B cell (primary cell): ENCODE measurements at regions not wholly inside any gene's neighbourhood (a gene's known extent, or its start where the extent isn't known, plus 50 kb on each side); places are given as distances from the start of the nearest gene placed in this dataset.

Source experiments
- ATAC-seq: fragments of 200-7000 bp; cut with Tn5 transposase; one replicate; pipeline ENCODE4 v1.10.0; 2021; ENCODE audit warnings: low read depth, mild to moderate bottlenecking, moderate number of reproducible peaks, moderate library complexity
- CTCF ChIA-PET: fragments of 350-600 bp; sonication (Branson Sonifier 250); formaldehyde crosslinking; loops from one replicate; lab custom pipeline; 2021; ENCODE audit warnings: antibody characterized with exemption, inconsistent platforms; lab: Charles Lee
- POLR2A ChIA-PET: fragments of 350-600 bp; sonication (Branson Sonifier 250); formaldehyde crosslinking; loops from one replicate; lab custom pipeline; 2021; ENCODE audit warnings: antibody characterized with exemption; lab: Charles Lee
- DNase-seq: peaks from one replicate; pipeline ENCODE4 v3.0.0; 2013
- H2AFZ ChIP-seq: 2 replicates; pipeline ENCODE4 v1.6.1; 2012; ENCODE audit warnings: mild to moderate bottlenecking, low read depth, low read length; ENCODE audit not compliant: insufficient read depth, poor library complexity, severe bottlenecking
- H3K27ac ChIP-seq, 2 donors: 1 replicate in 1 of 2; 2 replicates in 1 of 2; pipeline ENCODE4 v1.5.1; 2012 to 2013; ENCODE audit warnings: low read length in 2 of 2, mild to moderate bottlenecking in 2 of 2, moderate library complexity in 1 of 2
- H3K27me3 ChIP-seq, 4 experiments: fragments of 200-600 bp in 1 of 4; sonication (generic) in 1 of 4; replicated peaks in 1 of 4; 1 replicate in 2 of 4; 2 replicates in 2 of 4; pipeline versions ENCODE4 v1.6.1 to v1.7.0; 2013 to 2016; ENCODE audit warnings: low read length in 3 of 4, mild to moderate bottlenecking in 2 of 4, mixed read lengths in 1 of 4, moderate library complexity in 1 of 4; ENCODE audit not compliant: insufficient read depth in 4 of 4, control insufficient read depth in 3 of 4; ENCODE audit errors: control extremely low read depth in 1 of 4
- H3K36me3 ChIP-seq, 2 experiments: replicated peaks in 1 of 2; 1 replicate in 1 of 2; 2 replicates in 1 of 2; pipeline versions ENCODE4 v1.6.1 to v1.7.1; 2013; ENCODE audit warnings: low read length in 1 of 2; ENCODE audit not compliant: insufficient read depth in 2 of 2, control insufficient read depth in 1 of 2; ENCODE audit errors: control extremely low read depth in 1 of 2, extremely low read depth in 1 of 2
- H3K4me1 ChIP-seq, 2 donors: fragments of 200-600 bp in 1 of 2; sonication (generic) in 1 of 2; 1 replicate in 1 of 2; 2 replicates in 1 of 2; pipeline versions ENCODE4 v1.5.1 to v1.6.1; 2013 to 2017; ENCODE audit warnings: low read length in 2 of 2; ENCODE audit not compliant: control insufficient read depth in 2 of 2, insufficient read depth in 2 of 2
- H3K4me2 ChIP-seq: replicated peaks from 2 replicates; pipeline ENCODE3; 2012; ENCODE audit warnings: mild to moderate bottlenecking, low read depth, low read length; ENCODE audit not compliant: poor library complexity, severe bottlenecking
- H3K4me3 ChIP-seq, 5 experiments: fragments of 200-600 bp in 1 of 5; sonication (generic) in 1 of 5; 1 replicate in 3 of 5; 2 replicates in 2 of 5; pipeline versions ENCODE4 v1.5.1 to v1.7.0; 2011 to 2016; ENCODE audit warnings: low read length in 4 of 5, mild to moderate bottlenecking in 4 of 5, low read depth in 2 of 5, control low read depth in 1 of 5, moderate library complexity in 1 of 5; ENCODE audit not compliant: insufficient read depth in 1 of 5; ENCODE audit errors: control extremely low read depth in 1 of 5, extremely low read depth in 1 of 5
- H3K79me2 ChIP-seq: fragments of 200-600 bp; sonication (generic); one replicate; pipeline ENCODE4 v1.6.0; 2016; ENCODE audit warnings: low read length; ENCODE audit not compliant: control insufficient read depth, insufficient read depth
- H3K9ac ChIP-seq: fragments of 200-600 bp; sonication (generic); 2 replicates; pipeline ENCODE4 v1.6.1; 2017; ENCODE audit warnings: mild to moderate bottlenecking, low read length, moderate library complexity
- H3K9me3 ChIP-seq, 3 donors: one replicate each; pipeline versions ENCODE4 v1.6.1 to v1.7.1; 2013; ENCODE audit warnings: low read length in 2 of 3; ENCODE audit not compliant: control insufficient read depth in 2 of 3, insufficient read depth in 1 of 3; ENCODE audit errors: control extremely low read depth in 1 of 3
- H4K20me1 ChIP-seq: 2 replicates; pipeline ENCODE4 v1.6.0; 2012; ENCODE audit warnings: mild to moderate bottlenecking, low read length; ENCODE audit not compliant: insufficient read depth, control insufficient read depth, poor library complexity, severe bottlenecking
- H3K27ac Mint-ChIP-seq: one replicate; pipeline ENCODE4 v1.8.0; 2021; ENCODE audit warnings: mixed read lengths
- H3K27me3 Mint-ChIP-seq: one replicate; pipeline ENCODE4 v1.8.0; 2021; ENCODE audit warnings: mixed read lengths
- H3K4me1 Mint-ChIP-seq: one replicate; pipeline ENCODE4 v1.8.0; 2021; ENCODE audit warnings: mixed read lengths
- H3K4me3 Mint-ChIP-seq: one replicate; pipeline ENCODE4 v1.8.0; 2021; ENCODE audit warnings: mixed read lengths
- H3K9me3 Mint-ChIP-seq: one replicate; pipeline ENCODE4 v1.8.0; 2022; ENCODE audit warnings: mixed read lengths; ENCODE audit not compliant: insufficient read depth
- EZH2 ChIP-seq: IDR thresholded peaks from 2 replicates; pipeline ENCODE4 v1.6.1; 2012; ENCODE audit warnings: borderline replicate concordance, low read depth, mild to moderate bottlenecking, moderate library complexity, low read length; ENCODE audit not compliant: insufficient read depth, poor library complexity, severe bottlenecking
- WGBS: methylation state at CpG from one replicate; pipeline ENCODE4 v1.1.5; 2013; ENCODE audit warnings: missing lambda C conversion rate; ENCODE audit not compliant: insufficient coverage; 5-methylcytosine and 5-hydroxymethylcytosine counted together
- intact Hi-C: fragments of 100-400 bp; cut with micrococcal nuclease; formaldehyde crosslinking; loops from one replicate; pipeline ENCODE4 v1.10.0; 2022
- TF ChIP-seq, protein P1 (sequence below): fragments of 200-600 bp; IDR thresholded peaks from one replicate; pipeline ENCODE4 v1.8.0; 2022; ENCODE audit warnings: antibody characterized with exemption, mild to moderate bottlenecking

DNA sequence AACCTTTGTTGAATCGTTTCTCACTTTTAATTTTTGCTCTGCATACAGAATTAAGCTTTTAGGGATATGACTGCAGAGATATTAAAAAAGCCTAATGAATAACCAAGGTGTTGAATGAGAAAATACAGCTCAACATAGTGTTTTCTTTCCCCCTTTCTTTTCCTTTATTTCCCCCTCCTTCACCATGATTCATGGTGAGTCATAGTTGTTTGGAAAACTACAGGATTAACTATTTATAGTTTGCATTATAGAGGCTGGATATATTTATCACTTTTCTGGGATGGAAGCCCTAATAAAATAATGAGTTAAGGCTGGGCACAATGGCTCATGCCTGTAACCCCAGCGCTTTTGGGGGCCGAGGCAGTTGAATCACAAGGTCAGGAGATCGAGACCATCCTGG is 115.0 kb downstream of the DNAJB9 start:
- H3K27me3 Mint-ChIP-seq = peaks cover 10% of the 10 kb centered on the region
- no peak overlapping the region for H3K4me3 Mint-ChIP-seq
- intact Hi-C loops = no loop called here
- H2AFZ ChIP-seq = no peak overlapping the region
- no peak for TF ChIP-seq EZH2
- TF ChIP-seq, protein P1, sequence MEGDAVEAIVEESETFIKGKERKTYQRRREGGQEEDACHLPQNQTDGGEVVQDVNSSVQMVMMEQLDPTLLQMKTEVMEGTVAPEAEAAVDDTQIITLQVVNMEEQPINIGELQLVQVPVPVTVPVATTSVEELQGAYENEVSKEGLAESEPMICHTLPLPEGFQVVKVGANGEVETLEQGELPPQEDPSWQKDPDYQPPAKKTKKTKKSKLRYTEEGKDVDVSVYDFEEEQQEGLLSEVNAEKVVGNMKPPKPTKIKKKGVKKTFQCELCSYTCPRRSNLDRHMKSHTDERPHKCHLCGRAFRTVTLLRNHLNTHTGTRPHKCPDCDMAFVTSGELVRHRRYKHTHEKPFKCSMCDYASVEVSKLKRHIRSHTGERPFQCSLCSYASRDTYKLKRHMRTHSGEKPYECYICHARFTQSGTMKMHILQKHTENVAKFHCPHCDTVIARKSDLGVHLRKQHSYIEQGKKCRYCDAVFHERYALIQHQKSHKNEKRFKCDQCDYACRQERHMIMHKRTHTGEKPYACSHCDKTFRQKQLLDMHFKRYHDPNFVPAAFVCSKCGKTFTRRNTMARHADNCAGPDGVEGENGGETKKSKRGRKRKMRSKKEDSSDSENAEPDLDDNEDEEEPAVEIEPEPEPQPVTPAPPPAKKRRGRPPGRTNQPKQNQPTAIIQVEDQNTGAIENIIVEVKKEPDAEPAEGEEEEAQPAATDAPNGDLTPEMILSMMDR = no peak
- ChIA-PET POLR2A (no interaction called here), CTCF (no interaction called here)
- peaks cover 5% of the 10 kb centered on the region for H3K9me3 Mint-ChIP-seq
- 90% methylated on average over 3 of the region's 4 CpGs for WGBS
- H3K27me3 ChIP-seq = no peaks in the 10 kb centered on the region
- no peaks in the 10 kb centered on the region for H3K9me3 ChIP-seq
- H3K27ac ChIP-seq = no peak overlapping the region
- no peak overlapping the region for H3K4me3 ChIP-seq
- no peak overlapping the region for H3K27ac Mint-ChIP-seq
- no peaks in the 10 kb centered on the region for H4K20me1 ChIP-seq
- H3K4me2 ChIP-seq = no peak overlapping the region
- no peaks in the 10 kb centered on the region for H3K4me1 Mint-ChIP-seq
- no peak overlapping the region for H3K9ac ChIP-seq
- H3K79me2 ChIP-seq = no peaks in the 10 kb centered on the region
- no peaks in the 10 kb centered on the region for H3K36me3 ChIP-seq
- H3K4me1 ChIP-seq = no peaks in the 10 kb centered on the region
- ATAC-seq = no peak
- DNase-seq = no peak

DNA sequence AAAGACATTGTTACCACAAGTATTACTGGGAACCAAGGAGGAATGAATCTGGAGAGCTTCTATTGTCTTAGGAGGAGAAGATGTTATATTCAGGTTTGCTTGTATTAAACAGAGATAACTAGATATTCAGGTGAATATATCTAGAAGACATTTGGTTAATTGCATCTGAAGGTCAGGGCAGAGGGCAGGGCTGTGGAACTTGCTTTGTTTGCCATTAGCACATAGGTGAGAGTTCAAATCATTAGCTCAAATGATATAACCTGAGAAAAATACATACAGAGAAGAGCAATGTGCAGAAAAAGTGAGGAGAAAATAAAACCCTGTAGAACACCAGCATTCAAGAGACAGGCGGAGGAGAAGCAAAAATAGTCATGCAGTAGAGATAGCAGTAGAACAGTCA is 116.8 kb downstream of the DNAJB9 start:
- Histone ChIP-seq H3K4me1 (no peaks in the 10 kb centered on the region), H2AFZ (no peak overlapping the region), H3K4me3 (no peak overlapping the region), H3K27ac (no peak overlapping the region), H3K79me2 (no peaks in the 10 kb centered on the region), H3K9ac (no peak overlapping the region), H3K9me3 (no peaks in the 10 kb centered on the region), H3K36me3 (no peaks in the 10 kb centered on the region), H3K4me2 (no peak overlapping the region), H3K27me3 (no peaks in the 10 kb centered on the region), H4K20me1 (no peaks in the 10 kb centered on the region)
- ATAC-seq (no peak), DNase-seq (no peak)
- Mint-ChIP-seq H3K4me1 (no peaks in the 10 kb centered on the region), H3K4me3 (no peak overlapping the region), H3K27me3 (peaks cover 6% of the 10 kb centered on the region), H3K9me3 (peaks cover 5% of the 10 kb centered on the region), H3K27ac (no peak overlapping the region)
- CTCF ChIA-PET = no interaction called here
- WGBS = no CpG with 5 or more reads among the region's 1 CpG
- intact Hi-C loops = no loop called here
- POLR2A ChIA-PET = no interaction called here
- TF ChIP-seq, protein P1 = no peak
- no peak for TF ChIP-seq EZH2
